Pancreas (tissue), 10 donors: ENCODE measurements at regions not wholly inside any gene's neighbourhood (a gene's known extent, or its start where the extent isn't known, plus 50 kb on each side); places are given as distances from the start of the nearest gene placed in this dataset.

ENCODE experiments used
- ATAC-seq, 4 donors: fragments of 200-7000 bp; cut with Tn5 transposase; one replicate each; pipeline versions ENCODE4 v1.8.0 to v1.9.1; 2020; ENCODE audit warnings: mild to moderate bottlenecking in 4 of 4, moderate library complexity in 4 of 4
- DNase-seq, 6 donors: peaks; one replicate each; pipeline ENCODE4 v3.0.0-alpha.2; 2020
- FAIRE-seq: peaks from 2 replicates; lab custom pipeline; 2012; peaks lifted over from hg19 to GRCh38; lab: Jason Lieb, UNC
- H3K27ac ChIP-seq, 4 donors: fragments of 200-600 bp; sonication (generic); 1 replicate in 3 of 4; 2 replicates in 1 of 4; pipeline versions ENCODE4 v1.5.0 to v1.8.0; 2020
- H3K27me3 ChIP-seq, 4 donors: fragments of 200-600 bp; one replicate each; pipeline ENCODE4 v1.8.0; 2021
- H3K36me3 ChIP-seq, 3 donors: fragments of 200-600 bp; sonication (generic) in 1 of 3; one replicate each; pipeline versions ENCODE4 v1.5.0 to v1.8.0; 2020 to 2021
- H3K4me1 ChIP-seq, 3 donors: fragments of 200-600 bp; one replicate each; pipeline ENCODE4 v1.8.0; 2021
- H3K4me3 ChIP-seq, 4 donors: fragments of 200-600 bp; sonication (generic) in 2 of 4; one replicate each; pipeline versions ENCODE4 v1.5.0 to v1.8.0; 2020 to 2021
- H3K9me3 ChIP-seq, 4 donors: fragments of 200-600 bp; one replicate each; pipeline ENCODE4 v1.8.0; 2021
- WGBS, 2 donors: extraction: QIAGEN DNeasy Blood & Tissue Kit; methylation state at CpG; one replicate each; pipeline ENCODE4 v1.1.7; 2013; 5-methylcytosine and 5-hydroxymethylcytosine counted together
- intact Hi-C, 3 donors: fragments of 100-400 bp; cut with DNase I; formaldehyde crosslinking; loops; one replicate each; pipeline versions ENCODE4 v1.11.1 to v1.14.2; 2022
- TF ChIP-seq, protein P1 (sequence below), 4 donors: fragments of 200-600 bp; sonication (generic) in 3 of 4; IDR thresholded peaks; one replicate each; pipeline versions ENCODE4 v1.5.0 to v1.8.0; 2021; ENCODE audit warnings: antibody characterized with exemption in 4 of 4
- donor health status: healthy with polysubstance abuse.
- donor health status: DM: no; HTN: no; CAD: no; lungs with moderate emphysema.
- donor health status: DM: no; HTN: no; CAD: no.
- donor health status: control.
- donor health status: control.
- donor health status: Bipolar disorder and iron deficiency.
- donor health status: DM: yes; HTN: yes; CAD: no.
- donor health status: DM: no; HTN: no; CAD: no.
- donor health status: DM: no; HTN: no; CAD: no.
- donor health status: DM: yes; HTN: yes; CAD: no.

DNA sequence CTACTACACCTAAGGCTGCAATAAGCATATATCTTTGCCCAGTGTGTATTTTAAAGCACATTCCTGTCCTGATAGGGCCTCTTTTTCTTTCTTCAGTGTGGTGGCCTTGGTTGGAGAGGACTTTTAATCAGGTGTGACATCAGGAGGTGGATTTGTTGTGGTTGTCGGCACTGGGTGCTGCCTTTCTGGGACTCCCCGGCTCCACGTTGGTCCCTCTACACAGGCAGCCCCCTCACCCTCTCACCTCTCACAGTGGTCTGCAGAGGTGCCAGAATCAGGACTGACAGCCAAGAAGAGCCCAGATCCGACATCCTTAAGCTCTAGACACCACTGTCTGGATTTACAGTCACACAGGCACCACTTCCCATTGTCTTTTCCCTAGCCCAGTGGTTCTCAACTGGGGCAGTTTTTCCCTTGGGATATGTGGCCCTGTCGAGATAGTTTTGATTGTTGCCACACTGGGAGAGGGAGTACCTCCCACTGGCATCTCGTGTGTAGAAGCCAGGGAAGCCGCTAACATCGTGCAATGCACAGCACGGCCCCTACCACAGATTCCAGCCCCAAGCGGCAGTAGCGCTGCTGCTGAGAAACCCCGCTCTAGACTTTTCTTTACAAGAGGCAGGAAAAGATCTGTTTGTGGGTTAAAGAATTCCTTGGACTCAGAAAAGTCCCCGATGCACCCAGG, 314.1 kb downstream of the QKI start:
- DNase-seq (no peak), ATAC-seq (no peak), FAIRE-seq (no peak)
- H3K9me3 ChIP-seq = no peaks in the 10 kb centered on the region
- H3K4me3 ChIP-seq = no peak overlapping the region
- no peaks in the 10 kb centered on the region for H3K4me1 ChIP-seq
- intact Hi-C loops = no loop called here
- WGBS, 2 donors = 73 to 80% methylated on average over 13 of the region's 13 CpGs
- no peaks in the 10 kb centered on the region for H3K36me3 ChIP-seq
- H3K27me3 ChIP-seq = no peaks in the 10 kb centered on the region
- TF ChIP-seq, protein P1, sequence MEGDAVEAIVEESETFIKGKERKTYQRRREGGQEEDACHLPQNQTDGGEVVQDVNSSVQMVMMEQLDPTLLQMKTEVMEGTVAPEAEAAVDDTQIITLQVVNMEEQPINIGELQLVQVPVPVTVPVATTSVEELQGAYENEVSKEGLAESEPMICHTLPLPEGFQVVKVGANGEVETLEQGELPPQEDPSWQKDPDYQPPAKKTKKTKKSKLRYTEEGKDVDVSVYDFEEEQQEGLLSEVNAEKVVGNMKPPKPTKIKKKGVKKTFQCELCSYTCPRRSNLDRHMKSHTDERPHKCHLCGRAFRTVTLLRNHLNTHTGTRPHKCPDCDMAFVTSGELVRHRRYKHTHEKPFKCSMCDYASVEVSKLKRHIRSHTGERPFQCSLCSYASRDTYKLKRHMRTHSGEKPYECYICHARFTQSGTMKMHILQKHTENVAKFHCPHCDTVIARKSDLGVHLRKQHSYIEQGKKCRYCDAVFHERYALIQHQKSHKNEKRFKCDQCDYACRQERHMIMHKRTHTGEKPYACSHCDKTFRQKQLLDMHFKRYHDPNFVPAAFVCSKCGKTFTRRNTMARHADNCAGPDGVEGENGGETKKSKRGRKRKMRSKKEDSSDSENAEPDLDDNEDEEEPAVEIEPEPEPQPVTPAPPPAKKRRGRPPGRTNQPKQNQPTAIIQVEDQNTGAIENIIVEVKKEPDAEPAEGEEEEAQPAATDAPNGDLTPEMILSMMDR (IDR thresholded peaks at IDR 0.05) = no peak
- H3K27ac ChIP-seq = no peak overlapping the region

DNA sequence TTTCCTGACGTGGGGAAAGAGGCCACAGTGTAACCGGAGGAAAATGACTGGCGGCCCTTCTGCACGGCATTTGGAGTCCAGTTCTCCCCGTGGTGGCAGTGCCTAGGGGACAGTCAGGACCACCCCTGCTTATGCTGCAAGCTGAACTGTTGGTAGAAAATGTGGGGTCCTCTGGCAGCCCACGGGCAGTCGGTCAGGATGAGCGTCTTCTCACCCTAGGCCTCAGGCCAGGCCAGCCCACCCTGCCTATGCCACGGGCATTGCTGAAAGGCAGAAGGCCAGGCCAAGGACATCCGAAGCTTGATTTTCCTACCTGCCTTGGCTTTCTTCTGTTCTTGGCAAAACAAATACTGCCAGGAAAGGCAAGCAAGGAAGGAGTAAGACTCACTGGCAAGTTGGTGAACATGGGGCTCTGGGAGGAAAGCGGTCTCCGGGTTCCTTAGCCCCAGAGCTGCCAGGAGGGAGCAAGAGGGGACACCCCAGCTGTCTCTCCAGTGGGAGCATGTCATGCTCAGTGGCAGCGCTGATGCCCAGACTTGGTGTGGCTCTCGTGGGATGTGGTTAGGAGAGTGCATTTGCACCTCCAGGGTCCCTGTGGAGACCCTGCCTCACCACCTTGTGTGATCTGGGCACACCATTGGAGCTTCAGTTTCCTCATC, 311.6 kb downstream of the QKI start:
- 79 to 82% methylated on average over 14 of the region's 14 CpGs for WGBS, 2 donors
- DNase-seq = no peak

GRCh38 chr6:163725008-163725941, 310.8 kb downstream of the QKI start:
- FAIRE-seq (no peak), ATAC-seq (no peak), DNase-seq (no peak)
- Histone ChIP-seq H3K4me1 (no peaks in the 10 kb centered on the region), H3K36me3 (no peaks in the 10 kb centered on the region), H3K9me3 (no peaks in the 10 kb centered on the region), H3K4me3 (no peak overlapping the region), H3K27me3 (no peaks in the 10 kb centered on the region), H3K27ac (no peak overlapping the region)
- intact Hi-C loops = no loop called here
- 73 to 74% methylated on average over 19 of the region's 19 CpGs for WGBS, 2 donors
- TF ChIP-seq, protein P1 (IDR thresholded peaks at IDR 0.05) = no peak

More for the DNA sequence above, 311.6 kb downstream of the QKI start:
- ATAC-seq (no peak), FAIRE-seq (no peak)
- TF ChIP-seq, protein P1 (IDR thresholded peaks at IDR 0.05) = no peak
- intact Hi-C loops = no loop called here
- Histone ChIP-seq H3K9me3 (no peaks in the 10 kb centered on the region), H3K27me3 (no peaks in the 10 kb centered on the region), H3K36me3 (no peaks in the 10 kb centered on the region), H3K4me1 (no peaks in the 10 kb centered on the region), H3K27ac (no peak overlapping the region), H3K4me3 (no peak overlapping the region)

DNA sequence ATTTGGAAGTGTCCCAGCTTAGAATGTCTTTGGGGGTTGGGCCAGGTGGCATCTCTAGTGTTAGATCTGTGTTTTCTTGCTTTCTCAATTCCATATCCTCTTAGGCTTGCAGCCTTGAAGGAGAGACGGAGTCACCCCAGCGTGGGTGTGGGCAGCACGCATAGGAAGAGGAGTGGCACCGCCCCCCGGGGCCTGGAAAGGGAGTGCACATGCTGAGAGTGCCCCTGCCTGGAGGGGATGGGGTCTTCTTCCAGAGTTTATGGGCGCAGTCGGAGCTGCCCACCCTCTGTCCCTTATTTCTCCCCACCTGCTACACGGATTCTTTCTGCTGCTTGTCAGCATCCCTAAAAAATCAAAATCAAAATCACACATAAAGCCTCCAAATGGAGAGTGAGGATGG, 309.7 kb downstream of the QKI start:
- Histone ChIP-seq H3K27me3 (no peaks in the 10 kb centered on the region), H3K9me3 (no peaks in the 10 kb centered on the region), H3K27ac (no peak overlapping the region), H3K4me1 (no peaks in the 10 kb centered on the region), H3K4me3 (no peak overlapping the region), H3K36me3 (no peaks in the 10 kb centered on the region)
- TF ChIP-seq, protein P1 (IDR thresholded peaks at IDR 0.05) = no peak
- ATAC-seq = no peak
- FAIRE-seq = no peak
- whole genome bisulfite sequencing, 2 donors = 64 to 74% methylated on average over 8 of the region's 8 CpGs
- no peak for DNase-seq
- intact Hi-C loops = no loop called here
